Keratinocyte (primary cell): ENCODE measurements at regions not wholly inside any gene's neighbourhood (a gene's known extent, or its start where the extent isn't known, plus 50 kb on each side); places are given as distances from the start of the nearest gene placed in this dataset.

Experiments used
- EZH2 ChIP-seq: IDR thresholded peaks from one replicate; pipeline ENCODE4 v1.6.1; 2012; ENCODE audit warnings: inconsistent platforms, mild to moderate bottlenecking, low read length, moderate library complexity
- TF ChIP-seq, protein P1 (sequence below), 3 experiments: IDR thresholded peaks in 1 of 3; conservative IDR thresholded peaks in 1 of 3; optimal IDR thresholded peaks in 1 of 3; 2 replicates in 2 of 3; 3 replicates in 1 of 3; pipeline versions ENCODE3 to v1.5.1; 2011; ENCODE audit warnings: low read length in 3 of 3, mild to moderate bottlenecking in 3 of 3, moderate library complexity in 2 of 3, control low read depth in 1 of 3, inconsistent platforms in 1 of 3; ENCODE audit not compliant: insufficient read depth in 2 of 3; ENCODE audit errors: extremely low read depth in 1 of 3

DNA sequence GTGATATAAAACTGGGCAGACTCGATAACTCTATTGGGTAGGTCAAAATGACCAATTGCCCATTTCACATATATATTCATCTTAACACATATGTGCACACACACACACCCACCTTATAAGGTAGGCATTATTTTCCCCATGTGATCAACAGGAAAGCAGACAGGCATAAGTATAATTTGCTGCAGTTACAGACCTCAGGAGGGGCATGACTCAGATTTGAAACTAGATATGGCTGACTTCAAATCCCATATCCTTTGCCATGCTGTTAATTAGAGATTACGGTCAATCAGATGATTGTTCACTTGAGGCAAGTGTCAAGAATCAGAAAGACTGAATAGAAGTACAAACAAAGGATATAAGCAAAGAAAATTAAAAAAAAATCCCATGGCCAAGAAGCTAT lies 910.6 kb downstream of the NTRK3 start:
- TF ChIP-seq, protein P1, sequence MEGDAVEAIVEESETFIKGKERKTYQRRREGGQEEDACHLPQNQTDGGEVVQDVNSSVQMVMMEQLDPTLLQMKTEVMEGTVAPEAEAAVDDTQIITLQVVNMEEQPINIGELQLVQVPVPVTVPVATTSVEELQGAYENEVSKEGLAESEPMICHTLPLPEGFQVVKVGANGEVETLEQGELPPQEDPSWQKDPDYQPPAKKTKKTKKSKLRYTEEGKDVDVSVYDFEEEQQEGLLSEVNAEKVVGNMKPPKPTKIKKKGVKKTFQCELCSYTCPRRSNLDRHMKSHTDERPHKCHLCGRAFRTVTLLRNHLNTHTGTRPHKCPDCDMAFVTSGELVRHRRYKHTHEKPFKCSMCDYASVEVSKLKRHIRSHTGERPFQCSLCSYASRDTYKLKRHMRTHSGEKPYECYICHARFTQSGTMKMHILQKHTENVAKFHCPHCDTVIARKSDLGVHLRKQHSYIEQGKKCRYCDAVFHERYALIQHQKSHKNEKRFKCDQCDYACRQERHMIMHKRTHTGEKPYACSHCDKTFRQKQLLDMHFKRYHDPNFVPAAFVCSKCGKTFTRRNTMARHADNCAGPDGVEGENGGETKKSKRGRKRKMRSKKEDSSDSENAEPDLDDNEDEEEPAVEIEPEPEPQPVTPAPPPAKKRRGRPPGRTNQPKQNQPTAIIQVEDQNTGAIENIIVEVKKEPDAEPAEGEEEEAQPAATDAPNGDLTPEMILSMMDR (optimal IDR thresholded peaks at IDR 0.05 in 1 of 3, IDR thresholded peaks at IDR 0.05 in 1 of 3, conservative IDR thresholded peaks at IDR 0.05 in 1 of 3; ENCODE audit: extremely low read depth in 1 of 3, insufficient read depth in 2 of 3, low read length in 3 of 3): no peak
- no peak for TF ChIP-seq EZH2
